GM12864 (cell line): ENCODE measurements at regions not wholly inside any gene's neighbourhood (a gene's known extent, or its start where the extent isn't known, plus 50 kb on each side); places are given as distances from the start of the nearest gene placed in this dataset.

Experiments
- DNase-seq: peaks from one replicate; pipeline ENCODE4 v3.0.0-alpha.2; 2011; ENCODE audit warnings: low read depth
- H3K4me3 ChIP-seq: 2 replicates; pipeline ENCODE4 v1.5.1; 2011; ENCODE audit warnings: mild to moderate bottlenecking, low read depth, low read length, control low read depth
- CTCF ChIP-seq: IDR thresholded peaks from 2 replicates; pipeline ENCODE4 v1.5.1; 2011; ENCODE audit warnings: low read depth, mild to moderate bottlenecking, moderate library complexity, low read length, control low read depth, inconsistent platforms; ENCODE audit errors: missing control alignments

- no peak for TF ChIP-seq CTCF
- DNase-seq, result no peak
- H3K4me3 ChIP-seq, result no peak overlapping the region
Observed at GRCh38 chr5:147180751-147181150, 54.1 kb upstream of the STK32A start.
